Ovary (tissue), 7 donors: ENCODE measurements at regions not wholly inside any gene's neighbourhood (a gene's known extent, or its start where the extent isn't known, plus 50 kb on each side); places are given as distances from the start of the nearest gene placed in this dataset.

ENCODE experiments used
- DNase-seq, 5 donors: peaks; one replicate each; pipeline ENCODE4 v3.0.0-alpha.2; 2019 to 2020
- H3K27ac ChIP-seq, 2 donors: fragments of 200-600 bp; one replicate each; pipeline versions ENCODE4 v1.5.1 to v1.8.0; 2019 to 2022
- H3K27me3 ChIP-seq: fragments of 200-600 bp; one replicate; pipeline ENCODE4 v1.8.0; 2022
- H3K36me3 ChIP-seq: fragments of 200-600 bp; sonication (generic); one replicate; pipeline ENCODE4 v1.5.1; 2019
- H3K4me1 ChIP-seq: one replicate; pipeline ENCODE4 v1.8.1; 2013; ENCODE audit warnings: mild to moderate bottlenecking, moderate library complexity; ENCODE audit not compliant: insufficient read depth
- H3K4me3 ChIP-seq: fragments of 200-600 bp; sonication (generic); one replicate; pipeline ENCODE4 v1.5.1; 2017
- H3K9me3 ChIP-seq, 2 donors: fragments of 200-600 bp in 1 of 2; sonication (generic) in 1 of 2; one replicate each; pipeline versions ENCODE4 v1.5.1 to v1.8.1; 2013 to 2019; ENCODE audit warnings: mild to moderate bottlenecking in 1 of 2, moderate library complexity in 1 of 2
- EP300 ChIP-seq: sonication (generic); formaldehyde crosslinking; IDR thresholded peaks from one replicate; pipeline ENCODE4 v1.6.1; 2017; ENCODE audit warnings: antibody characterized with exemption
- POLR2A ChIP-seq: fragments of 450-650 bp; IDR thresholded peaks from one replicate; pipeline ENCODE4 v1.6.1; 2017; ENCODE audit warnings: antibody characterized with exemption, mild to moderate bottlenecking, moderate library complexity
- WGBS, 3 donors: extraction: QIAGEN DNeasy Blood & Tissue Kit in 1 of 3; methylation state at CpG; one replicate each; pipeline versions ENCODE4 v1.1.5 to v1.1.7; 2013 to 2017; 5-methylcytosine and 5-hydroxymethylcytosine counted together
- intact Hi-C, 4 donors: fragments of 100-400 bp; cut with DNase I; formaldehyde crosslinking; loops; one replicate each; pipeline versions ENCODE4 v1.11.0 to v1.15.1; 2022 to 2023
- TF ChIP-seq, protein P1 (sequence below), 3 donors: fragments of 450-650 bp in 2 of 3; fragments of 200-600 bp in 1 of 3; IDR thresholded peaks; one replicate each; pipeline versions ENCODE4 v1.5.1 to v1.8.0; 2016 to 2022; ENCODE audit warnings: antibody characterized with exemption in 3 of 3, mild to moderate bottlenecking in 1 of 3
- donor health status: DM: no; HTN: no; CAD: no; lungs with moderate emphysema.
- donor health status: DM: no; HTN: no; CAD: no.
- donor health status: Bipolar disorder and iron deficiency.
- donor health status: DM: no; HTN: no; CAD: no.
- donor health status: DM: yes; HTN: yes; CAD: no.

DNA sequence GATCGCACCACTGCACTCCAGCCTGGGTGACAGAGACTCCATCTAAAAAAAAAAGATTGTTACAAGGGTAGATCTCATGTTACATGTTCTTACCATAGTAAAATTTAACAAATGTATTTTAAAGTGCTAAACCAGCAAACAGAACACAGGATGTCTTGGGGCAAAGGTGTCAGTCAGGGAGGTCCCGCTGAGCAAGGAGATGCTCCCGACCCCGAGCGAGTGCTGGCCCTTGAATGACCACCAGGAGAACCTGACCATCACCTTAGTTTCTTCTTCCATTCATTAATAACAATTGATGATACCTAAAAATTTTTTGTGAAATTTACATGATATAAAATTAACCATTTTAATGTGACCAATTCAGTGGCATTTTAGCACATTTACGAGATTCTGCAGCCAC, 241.6 kb upstream of the GPR26 start:
- Histone ChIP-seq H3K36me3 (no peaks in the 10 kb centered on the region), H3K4me3 (no peak overlapping the region), H3K4me1 (no peaks in the 10 kb centered on the region), H3K27ac (no peak overlapping the region), H3K9me3 (no peaks in the 10 kb centered on the region), H3K27me3 (no peaks in the 10 kb centered on the region)
- 86 to 92% (median 88%) methylated on average over 6 of the region's 6 CpGs for WGBS, 3 donors
- TF ChIP-seq, protein P1, sequence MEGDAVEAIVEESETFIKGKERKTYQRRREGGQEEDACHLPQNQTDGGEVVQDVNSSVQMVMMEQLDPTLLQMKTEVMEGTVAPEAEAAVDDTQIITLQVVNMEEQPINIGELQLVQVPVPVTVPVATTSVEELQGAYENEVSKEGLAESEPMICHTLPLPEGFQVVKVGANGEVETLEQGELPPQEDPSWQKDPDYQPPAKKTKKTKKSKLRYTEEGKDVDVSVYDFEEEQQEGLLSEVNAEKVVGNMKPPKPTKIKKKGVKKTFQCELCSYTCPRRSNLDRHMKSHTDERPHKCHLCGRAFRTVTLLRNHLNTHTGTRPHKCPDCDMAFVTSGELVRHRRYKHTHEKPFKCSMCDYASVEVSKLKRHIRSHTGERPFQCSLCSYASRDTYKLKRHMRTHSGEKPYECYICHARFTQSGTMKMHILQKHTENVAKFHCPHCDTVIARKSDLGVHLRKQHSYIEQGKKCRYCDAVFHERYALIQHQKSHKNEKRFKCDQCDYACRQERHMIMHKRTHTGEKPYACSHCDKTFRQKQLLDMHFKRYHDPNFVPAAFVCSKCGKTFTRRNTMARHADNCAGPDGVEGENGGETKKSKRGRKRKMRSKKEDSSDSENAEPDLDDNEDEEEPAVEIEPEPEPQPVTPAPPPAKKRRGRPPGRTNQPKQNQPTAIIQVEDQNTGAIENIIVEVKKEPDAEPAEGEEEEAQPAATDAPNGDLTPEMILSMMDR (IDR thresholded peaks at IDR 0.05) = no peak
- TF ChIP-seq POLR2A = no peak
- no peak for TF ChIP-seq EP300
- DNase-seq = no peak
- intact Hi-C loops = no loop called here

- Histone ChIP-seq H3K36me3 (no peaks in the 10 kb centered on the region), H3K9me3 (no peaks in the 10 kb centered on the region), H3K27ac (no peak overlapping the region), H3K27me3 (no peaks in the 10 kb centered on the region), H3K4me1 (no peaks in the 10 kb centered on the region), H3K4me3 (no peak overlapping the region)
- 54 to 64% (median 57%) methylated on average over 6 of the region's 6 CpGs for WGBS, 3 donors
- TF ChIP-seq EP300 (no peak), POLR2A (no peak)
- TF ChIP-seq, protein P1 (IDR thresholded peaks at IDR 0.05) = no peak
- DNase-seq = no peak
- intact Hi-C loops = no loop called here
Measured at GRCh38 chr10:123425680-123426079, 240.5 kb upstream of the GPR26 start.

- WGBS, 3 donors = 63 to 78% (median 65%) methylated on average over 14 of the region's 14 CpGs
- no peak for DNase-seq
- TF ChIP-seq EP300 = no peak
- no peak for TF ChIP-seq POLR2A
- TF ChIP-seq, protein P1 (IDR thresholded peaks at IDR 0.05) = no peak
- H3K36me3 ChIP-seq = no peaks in the 10 kb centered on the region
- no peak overlapping the region for H3K4me3 ChIP-seq
- no peaks in the 10 kb centered on the region for H3K27me3 ChIP-seq
- no peaks in the 10 kb centered on the region for H3K9me3 ChIP-seq
- H3K4me1 ChIP-seq = no peaks in the 10 kb centered on the region
- intact Hi-C loops = no loop called here
- no peak overlapping the region for H3K27ac ChIP-seq
Measured at GRCh38 chr10:123427165-123427786, 238.9 kb upstream of the GPR26 start.

DNA sequence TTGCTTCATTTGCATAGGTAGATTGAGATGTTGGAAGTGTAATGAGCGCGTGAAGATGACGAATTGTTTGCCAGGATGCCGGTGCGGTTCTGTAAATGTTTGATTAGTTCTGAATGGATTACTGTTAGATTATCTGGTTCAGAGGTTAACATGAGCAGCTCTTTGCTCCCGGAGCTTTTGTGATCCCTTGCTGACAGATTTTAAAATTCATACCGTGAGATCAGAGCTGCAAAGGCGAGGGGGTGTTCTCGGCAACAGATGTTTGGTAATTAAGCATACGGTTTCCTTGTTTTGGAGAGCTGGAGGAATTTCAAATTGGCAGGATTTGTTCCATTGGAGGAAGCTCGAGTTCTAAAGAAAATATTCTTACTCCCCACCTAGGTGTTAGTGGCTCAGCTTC, 237.8 kb upstream of the GPR26 start:
- no peaks in the 10 kb centered on the region for H3K36me3 ChIP-seq
- H3K27me3 ChIP-seq = no peaks in the 10 kb centered on the region
- TF ChIP-seq, protein P1 (IDR thresholded peaks at IDR 0.05) = no peak
- TF ChIP-seq POLR2A = no peak
- no peak for DNase-seq
- H3K27ac ChIP-seq = no peak overlapping the region
- H3K4me1 ChIP-seq = no peaks in the 10 kb centered on the region
- no peak overlapping the region for H3K4me3 ChIP-seq
- intact Hi-C loops = no loop called here
- no peaks in the 10 kb centered on the region for H3K9me3 ChIP-seq
- 7 to 19% (median 10%) methylated on average over 11 of the region's 11 CpGs for WGBS, 3 donors
